ENCODE measurements at regions not wholly inside any gene's neighbourhood (a gene's known extent, or its start where the extent isn't known, plus 50 kb on each side); places are given as distances from the start of the nearest gene placed in this dataset.

GRCh38 chr4:26094076-26094475 is 180.1 kb downstream of the SMIM20 start:
- TF ChIP-seq POLR2A (IDR thresholded peaks at IDR 0.05) (no peak), CTCF (IDR thresholded peaks at IDR 0.05) (no peak)

Data from vagina (tissue), 2 donors.